Lower leg skin (tissue), 4 donors: ENCODE measurements at regions not wholly inside any gene's neighbourhood (a gene's known extent, or its start where the extent isn't known, plus 50 kb on each side); places are given as distances from the start of the nearest gene placed in this dataset.

Experiments
- DNase-seq, 2 donors: peaks; one replicate each; pipeline ENCODE4 v3.0.0-alpha.2; 2019; ENCODE audit warnings: low spot score in 2 of 2
- H3K4me3 ChIP-seq: fragments of 200-600 bp; sonication (generic); 2 replicates; pipeline ENCODE4 v1.5.1; 2017; ENCODE audit warnings: mild to moderate bottlenecking, low read depth; ENCODE audit not compliant: poor library complexity, severe bottlenecking
- CTCF ChIP-seq, 3 donors: fragments of 450-650 bp; IDR thresholded peaks; one replicate each; pipeline ENCODE4 v1.5.1; 2016; ENCODE audit warnings: antibody characterized with exemption in 3 of 3, mild to moderate bottlenecking in 3 of 3, moderate library complexity in 2 of 3
- POLR2A ChIP-seq, 2 donors: fragments of 450-650 bp; IDR thresholded peaks; one replicate each; pipeline ENCODE4 v1.6.1; 2016 to 2017; ENCODE audit warnings: antibody characterized with exemption in 2 of 2, mild to moderate bottlenecking in 1 of 2, moderate library complexity in 1 of 2
- WGBS, 2 donors: methylation state at CpG; one replicate each; pipeline ENCODE4 v1.1.5; 2018; 5-methylcytosine and 5-hydroxymethylcytosine counted together
- intact Hi-C: fragments of 100-400 bp; cut with DNase I; formaldehyde crosslinking; loops from one replicate; pipeline ENCODE4 v1.15.0; 2023; ENCODE audit warnings: low total_unique reads

DNA sequence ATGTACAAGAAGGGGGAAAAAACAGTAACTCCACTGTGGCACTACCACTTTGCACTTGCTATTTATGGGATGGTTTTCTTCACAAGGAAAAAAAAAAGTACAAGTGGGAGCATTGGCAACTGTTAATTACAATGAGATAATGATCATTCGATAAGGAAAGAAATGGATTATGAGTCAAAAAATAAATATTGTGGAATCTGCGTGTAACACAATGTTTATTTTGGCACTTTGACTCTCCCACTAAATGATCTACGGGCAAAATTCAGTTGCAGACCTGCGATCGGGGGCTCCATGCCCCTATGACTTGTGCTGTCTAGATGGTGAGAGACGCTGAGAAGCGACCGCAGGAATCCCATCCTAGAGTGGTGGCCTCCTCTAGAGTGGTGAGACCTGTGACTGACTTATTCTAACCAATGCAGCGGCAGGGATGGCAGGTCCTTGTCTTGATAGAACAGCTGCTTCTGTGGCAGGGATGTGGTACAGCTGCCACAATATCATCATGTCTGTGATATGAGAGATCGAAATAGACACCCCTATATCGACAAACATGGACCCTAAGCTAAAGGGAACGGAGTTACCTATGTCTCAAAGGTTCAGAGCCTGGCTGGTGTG, 345.0 kb upstream of the KLF6 start:
- no peak for DNase-seq
- 91 to 93% methylated on average over 12 of the region's 12 CpGs for WGBS, 2 donors
- intact Hi-C loops: no loop called here
- TF ChIP-seq POLR2A (IDR thresholded peaks at IDR 0.05) (no peak), CTCF (IDR thresholded peaks at IDR 0.05) (no peak)
- H3K4me3 ChIP-seq: no peak overlapping the region

- intact Hi-C loops: no loop called here
- DNase-seq: no peak
- WGBS, 2 donors: 83 to 86% methylated on average over 7 of the region's 7 CpGs
- H3K4me3 ChIP-seq: no peak overlapping the region
- TF ChIP-seq CTCF (IDR thresholded peaks at IDR 0.05): no peak
- TF ChIP-seq POLR2A (IDR thresholded peaks at IDR 0.05): no peak
Measured at GRCh38 chr10:4127518-4128315, 342.7 kb upstream of the KLF6 start.

- DNase-seq: no peak
- 59 to 69% methylated on average over 1 of the region's 1 CpG for WGBS, 2 donors
- TF ChIP-seq CTCF (IDR thresholded peaks at IDR 0.05) (no peak), POLR2A (IDR thresholded peaks at IDR 0.05) (no peak)
- intact Hi-C loops: no loop called here
- no peak overlapping the region for H3K4me3 ChIP-seq
Measured at GRCh38 chr10:4125776-4126175, 340.8 kb upstream of the KLF6 start.

DNA sequence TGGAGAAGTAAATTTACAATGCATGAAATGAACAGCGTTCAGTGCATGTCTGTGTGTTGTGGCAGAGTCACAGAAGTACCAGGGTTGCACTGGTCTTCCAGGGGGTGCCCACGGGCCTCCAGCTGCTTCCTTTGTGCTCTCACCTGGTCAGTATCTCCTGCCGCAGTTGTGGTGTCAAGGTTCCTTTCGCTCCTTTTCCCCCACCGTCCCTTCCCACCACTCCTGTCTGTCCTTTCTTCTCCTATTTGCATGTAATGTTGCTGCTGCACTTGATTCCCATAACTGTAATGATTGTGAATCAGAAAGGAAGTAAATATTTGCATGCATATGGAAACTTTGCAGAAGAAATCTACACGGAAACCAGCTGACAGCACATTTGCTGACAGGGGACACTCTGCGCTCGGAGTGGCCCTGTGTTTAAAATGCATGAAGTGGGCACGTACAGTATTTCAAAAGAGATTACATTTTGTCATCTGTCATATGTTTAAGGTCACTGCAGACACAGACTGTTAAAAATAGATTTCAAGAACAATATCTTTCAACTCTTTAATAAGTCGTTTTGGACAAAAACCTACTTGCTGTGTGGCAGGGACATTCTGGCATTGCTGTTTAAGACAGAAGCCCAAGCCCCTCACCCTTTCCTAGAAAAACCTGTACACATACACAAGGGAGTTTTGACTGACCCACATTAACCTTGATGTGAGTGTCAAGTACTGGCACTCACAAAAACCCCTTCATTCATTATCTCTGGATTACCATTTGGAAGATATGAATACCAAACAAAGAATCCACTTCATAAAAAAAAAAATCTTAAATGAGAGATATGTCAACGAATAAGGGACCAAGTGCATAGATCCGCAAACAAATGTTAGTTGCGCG, 336.7 kb upstream of the KLF6 start:
- intact Hi-C loops: no loop called here
- TF ChIP-seq POLR2A (IDR thresholded peaks at IDR 0.05) (no peak), CTCF (IDR thresholded peaks at IDR 0.05) (no peak)
- H3K4me3 ChIP-seq: no peak overlapping the region
- 69 to 73% methylated on average over 14 of the region's 14 CpGs for WGBS, 2 donors
- DNase-seq: no peak

DNA sequence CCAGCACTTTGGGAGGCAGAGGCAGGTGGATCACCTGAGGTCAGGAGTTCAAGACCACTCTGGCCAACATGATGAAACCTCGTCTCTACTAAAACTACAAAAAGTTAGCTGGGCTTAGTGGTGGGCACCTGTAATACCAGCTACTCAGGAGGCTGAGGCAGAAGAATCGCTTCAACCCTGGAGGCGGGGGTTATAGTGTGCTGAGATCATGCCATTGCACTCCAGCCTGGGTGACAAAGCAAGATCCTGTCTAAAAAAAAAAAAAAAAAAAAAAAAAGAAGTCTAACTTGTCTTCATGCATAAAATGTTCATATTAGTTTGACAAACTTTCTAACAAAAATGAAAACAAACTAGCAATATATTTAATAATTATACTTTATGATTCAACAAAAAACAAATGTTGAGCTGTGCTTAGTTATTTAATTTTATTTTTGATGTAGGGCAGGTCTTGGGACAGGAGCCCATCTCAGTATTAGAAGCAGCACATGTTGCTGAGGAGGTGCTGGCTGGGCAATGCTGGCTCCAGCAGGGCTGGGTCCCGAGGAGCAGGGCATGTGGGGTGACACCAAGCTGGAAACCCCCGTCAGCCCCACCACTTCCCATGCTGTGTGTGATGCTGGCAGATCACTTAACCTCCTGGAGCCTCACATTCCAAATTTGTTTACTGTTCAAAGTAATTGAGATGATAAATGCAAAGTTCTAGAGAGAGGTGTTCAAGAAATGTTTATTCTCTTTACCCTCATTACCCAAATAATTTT, 335.3 kb upstream of the KLF6 start:
- DNase-seq: no peak
- intact Hi-C loops: no loop called here
- WGBS, 2 donors: 56 to 61% methylated on average over 5 of the region's 5 CpGs
- no peak overlapping the region for H3K4me3 ChIP-seq
- TF ChIP-seq POLR2A (IDR thresholded peaks at IDR 0.05) (no peak), CTCF (IDR thresholded peaks at IDR 0.05) (no peak)
